Hepatocyte (in vitro differentiated cells): ENCODE measurements at regions not wholly inside any gene's neighbourhood (a gene's known extent, or its start where the extent isn't known, plus 50 kb on each side); places are given as distances from the start of the nearest gene placed in this dataset.

Experiments used
- CTCF ChIP-seq: fragments of 200-600 bp; sonication (generic); IDR thresholded peaks from 2 replicates; pipeline ENCODE4 v1.5.1; 2016; ENCODE audit warnings: antibody characterized with exemption, mild to moderate bottlenecking; ENCODE audit not compliant: poor library complexity
- EZH2 ChIP-seq: fragments of 200-600 bp; sonication (generic); IDR thresholded peaks from 2 replicates; pipeline ENCODE4 v1.6.1; 2016; ENCODE audit warnings: antibody characterized with exemption, mild to moderate bottlenecking, borderline replicate concordance
- EZH2phosphoT487 ChIP-seq: fragments of 200-600 bp; sonication (generic); IDR thresholded peaks from one replicate; pipeline ENCODE4 v1.6.1; 2018; ENCODE audit warnings: antibody characterized with exemption, mild to moderate bottlenecking, low read depth, moderate library complexity; ENCODE audit not compliant: unreplicated experiment, severe bottlenecking

GRCh38 chr2:144982481-144982880, 462.6 kb upstream of the ZEB2 start:
- no peak for TF ChIP-seq CTCF
- no peak for TF ChIP-seq EZH2phosphoT487
- no peak for TF ChIP-seq EZH2
